ENCODE measurements at regions not wholly inside any gene's neighbourhood (a gene's known extent, or its start where the extent isn't known, plus 50 kb on each side); places are given as distances from the start of the nearest gene placed in this dataset.

DNA sequence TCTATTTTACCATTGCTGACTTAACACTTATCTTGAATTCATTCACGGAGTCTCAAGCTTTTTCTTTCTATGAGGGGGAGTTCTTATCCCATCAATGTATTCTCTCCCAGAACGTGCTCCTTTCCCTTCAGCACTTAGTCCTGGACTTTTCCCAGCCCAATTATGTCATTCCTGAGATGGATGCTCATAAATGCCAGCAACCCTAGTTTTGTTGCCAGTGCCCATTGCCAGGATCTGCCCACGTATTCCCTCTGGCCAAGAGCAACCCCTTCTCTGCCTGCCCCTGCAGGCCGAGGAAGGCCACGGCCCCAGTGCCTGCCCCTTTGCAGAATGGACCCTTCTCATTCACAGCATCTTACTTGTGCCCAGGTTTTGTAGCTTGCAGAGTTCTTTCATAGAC is 67.4 kb upstream of the PPP1R3C start:
- ATAC-seq (no peak), DNase-seq (ENCODE audit: low spot score) (no peak)
- Mint-ChIP-seq H3K4me1 (no peaks in the 10 kb centered on the region), H3K9me3 (no peaks in the 10 kb centered on the region; the same call in 2 of the 3 replicates), H3K36me3 (ENCODE audit: low read depth) (no peaks in the 10 kb centered on the region), H3K27ac (no peak overlapping the region), H3K4me3 (no peak overlapping the region), H3K27me3 (ENCODE audit: insufficient read depth, low read depth, poor library complexity) (no peaks in the 10 kb centered on the region)
- no peaks in the 10 kb centered on the region for H3K27me3 ChIP-seq (ENCODE audit: insufficient read depth)
- no peak for TF ChIP-seq EZH2 (IDR thresholded peaks at IDR 0.05; ENCODE audit: low read depth, unreplicated experiment)
- TF ChIP-seq, protein P1, sequence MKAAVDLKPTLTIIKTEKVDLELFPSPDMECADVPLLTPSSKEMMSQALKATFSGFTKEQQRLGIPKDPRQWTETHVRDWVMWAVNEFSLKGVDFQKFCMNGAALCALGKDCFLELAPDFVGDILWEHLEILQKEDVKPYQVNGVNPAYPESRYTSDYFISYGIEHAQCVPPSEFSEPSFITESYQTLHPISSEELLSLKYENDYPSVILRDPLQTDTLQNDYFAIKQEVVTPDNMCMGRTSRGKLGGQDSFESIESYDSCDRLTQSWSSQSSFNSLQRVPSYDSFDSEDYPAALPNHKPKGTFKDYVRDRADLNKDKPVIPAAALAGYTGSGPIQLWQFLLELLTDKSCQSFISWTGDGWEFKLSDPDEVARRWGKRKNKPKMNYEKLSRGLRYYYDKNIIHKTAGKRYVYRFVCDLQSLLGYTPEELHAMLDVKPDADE (IDR thresholded peaks at IDR 0.05), result no peak
- TF ChIP-seq CREB1 (CRISPR knock-in tag; IDR thresholded peaks at IDR 0.05; ENCODE audit: low read depth), result no peak
- TF ChIP-seq, protein P2, sequence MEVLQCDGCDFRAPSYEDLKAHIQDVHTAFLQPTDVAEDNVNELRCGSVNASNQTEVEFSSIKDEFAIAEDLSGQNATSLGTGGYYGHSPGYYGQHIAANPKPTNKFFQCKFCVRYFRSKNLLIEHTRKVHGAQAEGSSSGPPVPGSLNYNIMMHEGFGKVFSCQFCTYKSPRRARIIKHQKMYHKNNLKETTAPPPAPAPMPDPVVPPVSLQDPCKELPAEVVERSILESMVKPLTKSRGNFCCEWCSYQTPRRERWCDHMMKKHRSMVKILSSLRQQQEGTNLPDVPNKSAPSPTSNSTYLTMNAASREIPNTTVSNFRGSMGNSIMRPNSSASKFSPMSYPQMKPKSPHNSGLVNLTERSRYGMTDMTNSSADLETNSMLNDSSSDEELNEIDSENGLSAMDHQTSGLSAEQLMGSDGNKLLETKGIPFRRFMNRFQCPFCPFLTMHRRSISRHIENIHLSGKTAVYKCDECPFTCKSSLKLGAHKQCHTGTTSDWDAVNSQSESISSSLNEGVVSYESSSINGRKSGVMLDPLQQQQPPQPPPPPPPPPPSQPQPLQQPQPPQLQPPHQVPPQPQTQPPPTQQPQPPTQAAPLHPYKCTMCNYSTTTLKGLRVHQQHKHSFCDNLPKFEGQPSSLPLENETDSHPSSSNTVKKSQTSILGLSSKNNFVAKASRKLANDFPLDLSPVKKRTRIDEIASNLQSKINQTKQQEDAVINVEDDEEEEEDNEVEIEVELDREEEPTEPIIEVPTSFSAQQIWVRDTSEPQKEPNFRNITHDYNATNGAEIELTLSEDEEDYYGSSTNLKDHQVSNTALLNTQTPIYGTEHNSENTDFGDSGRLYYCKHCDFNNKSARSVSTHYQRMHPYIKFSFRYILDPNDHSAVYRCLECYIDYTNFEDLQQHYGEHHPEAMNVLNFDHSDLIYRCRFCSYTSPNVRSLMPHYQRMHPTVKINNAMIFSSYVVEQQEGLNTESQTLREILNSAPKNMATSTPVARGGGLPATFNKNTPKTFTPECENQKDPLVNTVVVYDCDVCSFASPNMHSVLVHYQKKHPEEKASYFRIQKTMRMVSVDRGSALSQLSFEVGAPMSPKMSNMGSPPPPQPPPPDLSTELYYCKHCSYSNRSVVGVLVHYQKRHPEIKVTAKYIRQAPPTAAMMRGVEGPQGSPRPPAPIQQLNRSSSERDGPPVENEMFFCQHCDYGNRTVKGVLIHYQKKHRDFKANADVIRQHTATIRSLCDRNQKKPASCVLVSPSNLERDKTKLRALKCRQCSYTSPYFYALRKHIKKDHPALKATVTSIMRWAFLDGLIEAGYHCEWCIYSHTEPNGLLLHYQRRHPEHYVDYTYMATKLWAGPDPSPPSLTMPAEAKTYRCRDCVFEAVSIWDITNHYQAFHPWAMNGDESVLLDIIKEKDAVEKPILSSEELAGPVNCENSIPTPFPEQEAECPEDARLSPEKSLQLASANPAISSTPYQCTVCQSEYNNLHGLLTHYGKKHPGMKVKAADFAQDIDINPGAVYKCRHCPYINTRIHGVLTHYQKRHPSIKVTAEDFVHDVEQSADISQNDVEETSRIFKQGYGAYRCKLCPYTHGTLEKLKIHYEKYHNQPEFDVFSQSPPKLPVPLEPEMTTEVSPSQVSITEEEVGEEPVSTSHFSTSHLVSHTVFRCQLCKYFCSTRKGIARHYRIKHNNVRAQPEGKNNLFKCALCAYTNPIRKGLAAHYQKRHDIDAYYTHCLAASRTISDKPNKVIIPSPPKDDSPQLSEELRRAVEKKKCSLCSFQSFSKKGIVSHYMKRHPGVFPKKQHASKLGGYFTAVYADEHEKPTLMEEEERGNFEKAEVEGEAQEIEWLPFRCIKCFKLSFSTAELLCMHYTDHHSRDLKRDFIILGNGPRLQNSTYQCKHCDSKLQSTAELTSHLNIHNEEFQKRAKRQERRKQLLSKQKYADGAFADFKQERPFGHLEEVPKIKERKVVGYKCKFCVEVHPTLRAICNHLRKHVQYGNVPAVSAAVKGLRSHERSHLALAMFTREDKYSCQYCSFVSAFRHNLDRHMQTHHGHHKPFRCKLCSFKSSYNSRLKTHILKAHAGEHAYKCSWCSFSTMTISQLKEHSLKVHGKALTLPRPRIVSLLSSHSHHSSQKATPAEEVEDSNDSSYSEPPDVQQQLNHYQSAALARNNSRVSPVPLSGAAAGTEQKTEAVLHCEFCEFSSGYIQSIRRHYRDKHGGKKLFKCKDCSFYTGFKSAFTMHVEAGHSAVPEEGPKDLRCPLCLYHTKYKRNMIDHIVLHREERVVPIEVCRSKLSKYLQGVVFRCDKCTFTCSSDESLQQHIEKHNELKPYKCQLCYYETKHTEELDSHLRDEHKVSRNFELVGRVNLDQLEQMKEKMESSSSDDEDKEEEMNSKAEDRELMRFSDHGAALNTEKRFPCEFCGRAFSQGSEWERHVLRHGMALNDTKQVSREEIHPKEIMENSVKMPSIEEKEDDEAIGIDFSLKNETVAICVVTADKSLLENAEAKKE (CRISPR knock-in tag; IDR thresholded peaks at IDR 0.05), result no peak
- TF ChIP-seq, protein P3, sequence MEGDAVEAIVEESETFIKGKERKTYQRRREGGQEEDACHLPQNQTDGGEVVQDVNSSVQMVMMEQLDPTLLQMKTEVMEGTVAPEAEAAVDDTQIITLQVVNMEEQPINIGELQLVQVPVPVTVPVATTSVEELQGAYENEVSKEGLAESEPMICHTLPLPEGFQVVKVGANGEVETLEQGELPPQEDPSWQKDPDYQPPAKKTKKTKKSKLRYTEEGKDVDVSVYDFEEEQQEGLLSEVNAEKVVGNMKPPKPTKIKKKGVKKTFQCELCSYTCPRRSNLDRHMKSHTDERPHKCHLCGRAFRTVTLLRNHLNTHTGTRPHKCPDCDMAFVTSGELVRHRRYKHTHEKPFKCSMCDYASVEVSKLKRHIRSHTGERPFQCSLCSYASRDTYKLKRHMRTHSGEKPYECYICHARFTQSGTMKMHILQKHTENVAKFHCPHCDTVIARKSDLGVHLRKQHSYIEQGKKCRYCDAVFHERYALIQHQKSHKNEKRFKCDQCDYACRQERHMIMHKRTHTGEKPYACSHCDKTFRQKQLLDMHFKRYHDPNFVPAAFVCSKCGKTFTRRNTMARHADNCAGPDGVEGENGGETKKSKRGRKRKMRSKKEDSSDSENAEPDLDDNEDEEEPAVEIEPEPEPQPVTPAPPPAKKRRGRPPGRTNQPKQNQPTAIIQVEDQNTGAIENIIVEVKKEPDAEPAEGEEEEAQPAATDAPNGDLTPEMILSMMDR (conservative IDR thresholded peaks at IDR 0.05; ENCODE audit: low read depth in 2 of 2), result no peak
- TF ChIP-seq, protein P4, sequence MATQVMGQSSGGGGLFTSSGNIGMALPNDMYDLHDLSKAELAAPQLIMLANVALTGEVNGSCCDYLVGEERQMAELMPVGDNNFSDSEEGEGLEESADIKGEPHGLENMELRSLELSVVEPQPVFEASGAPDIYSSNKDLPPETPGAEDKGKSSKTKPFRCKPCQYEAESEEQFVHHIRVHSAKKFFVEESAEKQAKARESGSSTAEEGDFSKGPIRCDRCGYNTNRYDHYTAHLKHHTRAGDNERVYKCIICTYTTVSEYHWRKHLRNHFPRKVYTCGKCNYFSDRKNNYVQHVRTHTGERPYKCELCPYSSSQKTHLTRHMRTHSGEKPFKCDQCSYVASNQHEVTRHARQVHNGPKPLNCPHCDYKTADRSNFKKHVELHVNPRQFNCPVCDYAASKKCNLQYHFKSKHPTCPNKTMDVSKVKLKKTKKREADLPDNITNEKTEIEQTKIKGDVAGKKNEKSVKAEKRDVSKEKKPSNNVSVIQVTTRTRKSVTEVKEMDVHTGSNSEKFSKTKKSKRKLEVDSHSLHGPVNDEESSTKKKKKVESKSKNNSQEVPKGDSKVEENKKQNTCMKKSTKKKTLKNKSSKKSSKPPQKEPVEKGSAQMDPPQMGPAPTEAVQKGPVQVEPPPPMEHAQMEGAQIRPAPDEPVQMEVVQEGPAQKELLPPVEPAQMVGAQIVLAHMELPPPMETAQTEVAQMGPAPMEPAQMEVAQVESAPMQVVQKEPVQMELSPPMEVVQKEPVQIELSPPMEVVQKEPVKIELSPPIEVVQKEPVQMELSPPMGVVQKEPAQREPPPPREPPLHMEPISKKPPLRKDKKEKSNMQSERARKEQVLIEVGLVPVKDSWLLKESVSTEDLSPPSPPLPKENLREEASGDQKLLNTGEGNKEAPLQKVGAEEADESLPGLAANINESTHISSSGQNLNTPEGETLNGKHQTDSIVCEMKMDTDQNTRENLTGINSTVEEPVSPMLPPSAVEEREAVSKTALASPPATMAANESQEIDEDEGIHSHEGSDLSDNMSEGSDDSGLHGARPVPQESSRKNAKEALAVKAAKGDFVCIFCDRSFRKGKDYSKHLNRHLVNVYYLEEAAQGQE (IDR thresholded peaks at IDR 0.05; ENCODE audit: unreplicated experiment), result no peak
- no peak for TF ChIP-seq STAT1 (IDR thresholded peaks at IDR 0.05; ENCODE audit: unreplicated experiment)
- no peak for TF ChIP-seq POLR2AphosphoS5 (IDR thresholded peaks at IDR 0.05; ENCODE audit: low read depth)
- no peaks in the 10 kb centered on the region for H3F3A ChIP-seq (replicated peaks; ENCODE audit: low read depth)
- H2AFZ ChIP-seq, result no peak overlapping the region
- peaks cover 16% of the 10 kb centered on the region; the same call in 1 of the 2 replicates for H3K9me2 ChIP-seq (ENCODE audit: insufficient read depth)
- H3K27ac ChIP-seq (ENCODE audit: low read depth), result no peak overlapping the region
- no peak overlapping the region for H3K4me3 ChIP-seq
- no peaks in the 10 kb centered on the region for H3K79me2 ChIP-seq (replicated peaks; ENCODE audit: insufficient read depth)
- no peak overlapping the region for H3K4me2 ChIP-seq
- H4K20me1 ChIP-seq (replicated peaks; ENCODE audit: insufficient read depth), result no peaks in the 10 kb centered on the region
- no peaks in the 10 kb centered on the region for H3K36me3 ChIP-seq (ENCODE audit: insufficient read depth)
- no peaks in the 10 kb centered on the region for H3K4me1 ChIP-seq (ENCODE audit: insufficient read depth)

Measured in GM23338 (cell line).